Liver (tissue), 8 donors: ENCODE measurements at regions not wholly inside any gene's neighbourhood (a gene's known extent, or its start where the extent isn't known, plus 50 kb on each side); places are given as distances from the start of the nearest gene placed in this dataset.

ENCODE experiments used
- DNase-seq: peaks from one replicate; pipeline ENCODE4 v3.0.0-alpha.2; 2017; ENCODE audit warnings: low spot score
- H3K27ac ChIP-seq, 2 donors: one replicate each; pipeline ENCODE4 v1.7.0; 2013; ENCODE audit warnings: inconsistent platforms in 2 of 2, low read length in 2 of 2, control low read depth in 1 of 2, low read depth in 1 of 2, mild to moderate bottlenecking in 1 of 2
- H3K27me3 ChIP-seq, 4 donors: one replicate each; pipeline versions ENCODE4 v1.6.1 to v1.7.0; 2013; ENCODE audit warnings: low read length in 3 of 4, inconsistent platforms in 1 of 4, mild to moderate bottlenecking in 1 of 4, moderate library complexity in 1 of 4; ENCODE audit not compliant: control insufficient read depth in 4 of 4, insufficient read depth in 4 of 4
- H3K36me3 ChIP-seq, 4 donors: one replicate each; pipeline versions ENCODE4 v1.6.1 to v1.7.0; 2013; ENCODE audit warnings: low read length in 3 of 4, mild to moderate bottlenecking in 3 of 4, low read depth in 1 of 4, moderate library complexity in 1 of 4; ENCODE audit not compliant: control insufficient read depth in 4 of 4, insufficient read depth in 3 of 4
- H3K4me1 ChIP-seq, 4 donors: one replicate each; pipeline versions ENCODE4 v1.6.1 to v1.7.0; 2013; ENCODE audit warnings: low read length in 3 of 4, mild to moderate bottlenecking in 3 of 4, moderate library complexity in 1 of 4; ENCODE audit not compliant: control insufficient read depth in 4 of 4, insufficient read depth in 4 of 4
- H3K4me3 ChIP-seq, 3 donors: one replicate each; pipeline versions ENCODE4 v1.6.1 to v1.7.0; 2013; ENCODE audit warnings: low read length in 3 of 3, control low read depth in 1 of 3, low read depth in 1 of 3, mild to moderate bottlenecking in 1 of 3
- H3K9ac ChIP-seq, 2 donors: one replicate each; pipeline ENCODE4 v1.7.0; 2013; ENCODE audit warnings: low read length in 2 of 2, mild to moderate bottlenecking in 2 of 2, moderate library complexity in 2 of 2, control low read depth in 1 of 2, low read depth in 1 of 2
- H3K9me3 ChIP-seq, 4 donors: one replicate each; pipeline versions ENCODE4 v1.6.1 to v1.7.0; 2013; ENCODE audit warnings: low read length in 3 of 4; ENCODE audit not compliant: control insufficient read depth in 4 of 4
- ATF3 ChIP-seq: IDR thresholded peaks from 2 replicates; pipeline ENCODE4 v1.6.1; 2016; ENCODE audit warnings: antibody characterized with exemption
- CTCF ChIP-seq: fragments of 150-350 bp; IDR thresholded peaks from 2 replicates; pipeline ENCODE4 v1.5.1; 2017; ENCODE audit warnings: improper control_type of control experiment, low read depth, low read length; ENCODE audit not compliant: missing input control
- EGR1 ChIP-seq, 2 donors: IDR thresholded peaks; 2 replicates each; pipeline ENCODE4 v1.6.1; 2016 to 2018; ENCODE audit warnings: antibody characterized with exemption in 2 of 2, low read depth in 2 of 2
- FOXA1 ChIP-seq: IDR thresholded peaks from 2 replicates; pipeline ENCODE4 v1.6.1; 2016; ENCODE audit warnings: antibody characterized with exemption
- FOXA2 ChIP-seq: IDR thresholded peaks from 2 replicates; pipeline ENCODE4 v1.6.1; 2016; ENCODE audit warnings: antibody characterized with exemption
- GABPA ChIP-seq, 2 donors: IDR thresholded peaks in 1 of 2; conservative IDR thresholded peaks in 1 of 2; 2 replicates each; pipeline ENCODE4 v1.6.1; 2016; ENCODE audit warnings: antibody characterized with exemption in 2 of 2, mild to moderate bottlenecking in 1 of 2, moderate library complexity in 1 of 2
- HNF4A ChIP-seq, 2 donors: conservative IDR thresholded peaks; 2 replicates each; pipeline ENCODE4 v1.6.1; 2016; ENCODE audit warnings: antibody characterized with exemption in 2 of 2, mild to moderate bottlenecking in 2 of 2
- HNF4G ChIP-seq: IDR thresholded peaks from 2 replicates; pipeline ENCODE4 v1.6.1; 2016; ENCODE audit warnings: antibody characterized with exemption
- JUND ChIP-seq, 2 donors: IDR thresholded peaks; 2 replicates each; pipeline ENCODE4 v1.6.1; 2016; ENCODE audit warnings: antibody characterized with exemption in 2 of 2
- NR2F2 ChIP-seq: IDR thresholded peaks from 2 replicates; pipeline ENCODE4 v1.6.1; 2016; ENCODE audit warnings: antibody characterized with exemption
- RAD21 ChIP-seq, 2 donors: IDR thresholded peaks; 2 replicates each; pipeline ENCODE4 v1.6.1; 2016; ENCODE audit warnings: antibody characterized with exemption in 2 of 2, mild to moderate bottlenecking in 2 of 2
- RXRA ChIP-seq, 2 donors: IDR thresholded peaks; 2 replicates each; pipeline ENCODE4 v1.6.1; 2017 to 2018; ENCODE audit warnings: antibody characterized with exemption in 2 of 2, mild to moderate bottlenecking in 1 of 2
- SP1 ChIP-seq: IDR thresholded peaks from 2 replicates; pipeline ENCODE4 v1.6.1; 2018; ENCODE audit warnings: antibody characterized with exemption, mild to moderate bottlenecking
- TAF1 ChIP-seq: conservative IDR thresholded peaks from 2 replicates; pipeline ENCODE4 v1.6.1; 2016; ENCODE audit warnings: antibody characterized with exemption, mild to moderate bottlenecking
- YY1 ChIP-seq: IDR thresholded peaks from 2 replicates; pipeline ENCODE4 v1.6.1; 2016; ENCODE audit warnings: antibody characterized with exemption, mild to moderate bottlenecking
- WGBS: extraction: QIAGEN DNeasy Blood & Tissue Kit; methylation state at CpG from one replicate; pipeline ENCODE4 v1.1.7; 2013; 5-methylcytosine and 5-hydroxymethylcytosine counted together
- TF ChIP-seq, protein P1 (sequence below): IDR thresholded peaks from 2 replicates; pipeline ENCODE4 v1.6.1; 2016; ENCODE audit warnings: antibody characterized with exemption, mild to moderate bottlenecking
- TF ChIP-seq, protein P2 (sequence below): IDR thresholded peaks from 2 replicates; pipeline ENCODE4 v1.6.1; 2016; ENCODE audit warnings: antibody characterized with exemption
- TF ChIP-seq, protein P3 (sequence below): IDR thresholded peaks from 2 replicates; pipeline ENCODE4 v1.6.1; 2016; ENCODE audit warnings: antibody characterized with exemption
- donor health status: healthy.
- donor health status: healthy.
- donor health status: healthy.
- donor health status: healthy.
- donor health status: healthy.

GRCh38 chr15:39286706-39287105, 294.2 kb upstream of the THBS1 start:
- Histone ChIP-seq H3K36me3 (no peaks in the 10 kb centered on the region), H3K27me3 (no peaks in the 10 kb centered on the region), H3K9ac (no peak overlapping the region), H3K9me3 (no peaks in the 10 kb centered on the region), H3K27ac (no peak overlapping the region), H3K4me3 (no peak overlapping the region), H3K4me1 (no peaks in the 10 kb centered on the region)
- TF ChIP-seq ATF3, result no peak
- TF ChIP-seq NR2F2, result peak; percentile 34
- TF ChIP-seq, protein P1, sequence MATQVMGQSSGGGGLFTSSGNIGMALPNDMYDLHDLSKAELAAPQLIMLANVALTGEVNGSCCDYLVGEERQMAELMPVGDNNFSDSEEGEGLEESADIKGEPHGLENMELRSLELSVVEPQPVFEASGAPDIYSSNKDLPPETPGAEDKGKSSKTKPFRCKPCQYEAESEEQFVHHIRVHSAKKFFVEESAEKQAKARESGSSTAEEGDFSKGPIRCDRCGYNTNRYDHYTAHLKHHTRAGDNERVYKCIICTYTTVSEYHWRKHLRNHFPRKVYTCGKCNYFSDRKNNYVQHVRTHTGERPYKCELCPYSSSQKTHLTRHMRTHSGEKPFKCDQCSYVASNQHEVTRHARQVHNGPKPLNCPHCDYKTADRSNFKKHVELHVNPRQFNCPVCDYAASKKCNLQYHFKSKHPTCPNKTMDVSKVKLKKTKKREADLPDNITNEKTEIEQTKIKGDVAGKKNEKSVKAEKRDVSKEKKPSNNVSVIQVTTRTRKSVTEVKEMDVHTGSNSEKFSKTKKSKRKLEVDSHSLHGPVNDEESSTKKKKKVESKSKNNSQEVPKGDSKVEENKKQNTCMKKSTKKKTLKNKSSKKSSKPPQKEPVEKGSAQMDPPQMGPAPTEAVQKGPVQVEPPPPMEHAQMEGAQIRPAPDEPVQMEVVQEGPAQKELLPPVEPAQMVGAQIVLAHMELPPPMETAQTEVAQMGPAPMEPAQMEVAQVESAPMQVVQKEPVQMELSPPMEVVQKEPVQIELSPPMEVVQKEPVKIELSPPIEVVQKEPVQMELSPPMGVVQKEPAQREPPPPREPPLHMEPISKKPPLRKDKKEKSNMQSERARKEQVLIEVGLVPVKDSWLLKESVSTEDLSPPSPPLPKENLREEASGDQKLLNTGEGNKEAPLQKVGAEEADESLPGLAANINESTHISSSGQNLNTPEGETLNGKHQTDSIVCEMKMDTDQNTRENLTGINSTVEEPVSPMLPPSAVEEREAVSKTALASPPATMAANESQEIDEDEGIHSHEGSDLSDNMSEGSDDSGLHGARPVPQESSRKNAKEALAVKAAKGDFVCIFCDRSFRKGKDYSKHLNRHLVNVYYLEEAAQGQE, result no peak
- 58% methylated on average over 2 of the region's 2 CpGs for WGBS
- DNase-seq, result no peak

DNA sequence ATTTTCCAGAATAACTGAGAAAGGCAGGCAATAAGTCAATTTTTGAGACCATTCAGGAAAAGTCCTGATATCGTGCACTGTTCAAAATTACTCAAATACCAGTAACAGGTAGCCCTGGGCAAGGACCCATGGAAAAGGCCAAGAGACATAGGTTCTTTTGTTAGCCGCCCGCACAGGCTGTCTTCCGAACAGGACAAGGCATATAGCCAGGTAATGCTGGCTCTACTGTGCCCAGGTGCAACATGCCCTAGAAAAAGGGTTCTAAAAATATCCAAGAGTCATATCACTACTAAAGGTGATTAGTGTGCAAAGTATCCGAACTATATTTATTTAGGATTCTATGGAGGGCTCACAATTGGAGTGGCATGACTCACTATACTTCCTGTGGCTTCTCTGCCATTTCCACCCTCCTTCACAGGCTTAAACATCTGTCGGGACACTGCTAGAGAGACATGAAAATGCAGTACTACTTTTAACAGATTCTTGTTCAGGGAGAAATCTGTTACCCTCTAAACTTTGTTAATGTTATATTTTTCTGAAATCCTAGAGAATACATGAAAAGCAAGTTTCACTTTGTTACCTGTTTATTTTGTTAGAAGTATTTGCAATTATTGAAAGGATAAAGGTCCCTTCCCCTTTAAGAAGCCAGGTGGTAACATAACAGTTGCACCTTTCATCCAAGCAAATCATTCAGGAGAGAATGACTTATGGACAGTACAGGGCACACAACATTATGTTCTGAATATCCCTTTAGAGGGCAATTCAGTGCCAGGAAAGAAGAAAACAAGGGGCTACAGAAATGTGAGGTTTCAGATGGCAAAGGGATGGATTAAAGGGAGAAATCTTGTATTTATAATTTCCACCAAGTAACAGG, 293.3 kb upstream of the THBS1 start:
- Histone ChIP-seq H3K9ac (no peak overlapping the region), H3K4me3 (no peak overlapping the region), H3K27ac (no peak overlapping the region), H3K4me1 (no peaks in the 10 kb centered on the region), H3K27me3 (no peaks in the 10 kb centered on the region), H3K9me3 (no peaks in the 10 kb centered on the region), H3K36me3 (no peaks in the 10 kb centered on the region)
- no peak for TF ChIP-seq HNF4G
- no peak for TF ChIP-seq JUND (IDR thresholded peaks at IDR 0.05)
- no peak for TF ChIP-seq SP1
- no peak for TF ChIP-seq YY1
- no peak for TF ChIP-seq NR2F2
- TF ChIP-seq, protein P2, sequence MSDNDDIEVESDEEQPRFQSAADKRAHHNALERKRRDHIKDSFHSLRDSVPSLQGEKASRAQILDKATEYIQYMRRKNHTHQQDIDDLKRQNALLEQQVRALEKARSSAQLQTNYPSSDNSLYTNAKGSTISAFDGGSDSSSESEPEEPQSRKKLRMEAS, result no peak
- no peak for TF ChIP-seq FOXA2
- no peak for TF ChIP-seq FOXA1
- no peak for TF ChIP-seq HNF4A (conservative IDR thresholded peaks at IDR 0.05)
- TF ChIP-seq EGR1 (IDR thresholded peaks at IDR 0.05; ENCODE audit: low read depth in 2 of 2), result no peak
- TF ChIP-seq RXRA (IDR thresholded peaks at IDR 0.05), result no peak
- TF ChIP-seq GABPA (IDR thresholded peaks at IDR 0.05 in 1 of 2, conservative IDR thresholded peaks at IDR 0.05 in 1 of 2), result no peak
- TF ChIP-seq RAD21 (IDR thresholded peaks at IDR 0.05), result no peak
- TF ChIP-seq, protein P1, result no peak
- TF ChIP-seq TAF1, result no peak
- TF ChIP-seq, protein P3, sequence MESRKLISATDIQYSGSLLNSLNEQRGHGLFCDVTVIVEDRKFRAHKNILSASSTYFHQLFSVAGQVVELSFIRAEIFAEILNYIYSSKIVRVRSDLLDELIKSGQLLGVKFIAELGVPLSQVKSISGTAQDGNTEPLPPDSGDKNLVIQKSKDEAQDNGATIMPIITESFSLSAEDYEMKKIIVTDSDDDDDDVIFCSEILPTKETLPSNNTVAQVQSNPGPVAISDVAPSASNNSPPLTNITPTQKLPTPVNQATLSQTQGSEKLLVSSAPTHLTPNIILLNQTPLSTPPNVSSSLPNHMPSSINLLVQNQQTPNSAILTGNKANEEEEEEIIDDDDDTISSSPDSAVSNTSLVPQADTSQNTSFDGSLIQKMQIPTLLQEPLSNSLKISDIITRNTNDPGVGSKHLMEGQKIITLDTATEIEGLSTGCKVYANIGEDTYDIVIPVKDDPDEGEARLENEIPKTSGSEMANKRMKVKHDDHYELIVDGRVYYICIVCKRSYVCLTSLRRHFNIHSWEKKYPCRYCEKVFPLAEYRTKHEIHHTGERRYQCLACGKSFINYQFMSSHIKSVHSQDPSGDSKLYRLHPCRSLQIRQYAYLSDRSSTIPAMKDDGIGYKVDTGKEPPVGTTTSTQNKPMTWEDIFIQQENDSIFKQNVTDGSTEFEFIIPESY, result no peak
- no peak for TF ChIP-seq CTCF
- TF ChIP-seq ATF3, result no peak
- 86% methylated on average over 6 of the region's 6 CpGs for WGBS
- no peak for DNase-seq
